ENCODE measurements at regions not wholly inside any gene's neighbourhood (a gene's known extent, or its start where the extent isn't known, plus 50 kb on each side); places are given as distances from the start of the nearest gene placed in this dataset.
"Not testable (repeated sequence)": the region's sequence is repeated elsewhere in the genome, so short reads cannot be mapped to it uniquely, and the experiment has no call there.

GRCh38 chr9:29432191-29432590 is 1858.9 kb upstream of the C9orf72 start:
- DNase-seq (ENCODE audit: low read depth) = no peak
- no peak for TF ChIP-seq CTCF (conservative IDR thresholded peaks at IDR 0.05; ENCODE audit: low read depth, low read length)

GRCh38 chr9:29432656-29433055 is 1859.4 kb upstream of the C9orf72 start:
- not testable (repeated sequence) for DNase-seq (ENCODE audit: low read depth); H3K4me3 ChIP-seq (ENCODE audit: low read depth, low read length)

More at GRCh38 chr9:29432191-29432590, 1858.9 kb upstream of the C9orf72 start:
- H3K4me3 ChIP-seq (ENCODE audit: low read depth, low read length) = no peak overlapping the region

GRCh38 chr9:29435368-29435767 is 1862.1 kb upstream of the C9orf72 start:
- H3K4me3 ChIP-seq (ENCODE audit: low read depth, low read length) = no peak overlapping the region
- no peak for TF ChIP-seq CTCF (conservative IDR thresholded peaks at IDR 0.05; ENCODE audit: low read depth, low read length)
- no peak for DNase-seq (ENCODE audit: low read depth)

GRCh38 chr9:29437526-29437925 is 1864.2 kb upstream of the C9orf72 start:
- H3K4me3 ChIP-seq (ENCODE audit: low read depth, low read length) = no peak overlapping the region
- no peak for DNase-seq (ENCODE audit: low read depth)
- no peak for TF ChIP-seq CTCF (conservative IDR thresholded peaks at IDR 0.05; ENCODE audit: low read depth, low read length)

- peak; percentile 28 for DNase-seq (ENCODE audit: low read depth)
- TF ChIP-seq CTCF (conservative IDR thresholded peaks at IDR 0.05; ENCODE audit: low read depth, low read length) = no peak
- no peak overlapping the region for H3K4me3 ChIP-seq (ENCODE audit: low read depth, low read length)
Observed at GRCh38 chr9:29439961-29440360, 1866.7 kb upstream of the C9orf72 start.

- DNase-seq (ENCODE audit: low read depth) = no peak
- H3K4me3 ChIP-seq (ENCODE audit: low read depth, low read length) = no peak overlapping the region
- TF ChIP-seq CTCF (conservative IDR thresholded peaks at IDR 0.05; ENCODE audit: low read depth, low read length) = no peak
Observed at GRCh38 chr9:29440449-29440848, 1867.2 kb upstream of the C9orf72 start.

- DNase-seq (ENCODE audit: low read depth) = no peak
- TF ChIP-seq CTCF (conservative IDR thresholded peaks at IDR 0.05; ENCODE audit: low read depth, low read length) = no peak
- H3K4me3 ChIP-seq (ENCODE audit: low read depth, low read length) = no peak overlapping the region
Observed at GRCh38 chr9:29445751-29446150, 1872.5 kb upstream of the C9orf72 start.

- H3K4me3 ChIP-seq (ENCODE audit: low read depth, low read length) = no peak overlapping the region
- no peak for TF ChIP-seq CTCF (conservative IDR thresholded peaks at IDR 0.05; ENCODE audit: low read depth, low read length)
- no peak for DNase-seq (ENCODE audit: low read depth)
Observed at GRCh38 chr9:29449306-29449705, 1876.0 kb upstream of the C9orf72 start.

- H3K4me3 ChIP-seq (ENCODE audit: low read depth, low read length); DNase-seq (ENCODE audit: low read depth): not testable (repeated sequence)
Observed at GRCh38 chr9:29450343-29450875, 1877.1 kb upstream of the C9orf72 start.

All from choroid plexus epithelial cell (primary cell).